ENCODE measurements at regions not wholly inside any gene's neighbourhood (a gene's known extent, or its start where the extent isn't known, plus 50 kb on each side); places are given as distances from the start of the nearest gene placed in this dataset.

GRCh38 chr5:169439362-169439761, 138.4 kb upstream of the SLIT3 start:
- TF ChIP-seq, protein P1, sequence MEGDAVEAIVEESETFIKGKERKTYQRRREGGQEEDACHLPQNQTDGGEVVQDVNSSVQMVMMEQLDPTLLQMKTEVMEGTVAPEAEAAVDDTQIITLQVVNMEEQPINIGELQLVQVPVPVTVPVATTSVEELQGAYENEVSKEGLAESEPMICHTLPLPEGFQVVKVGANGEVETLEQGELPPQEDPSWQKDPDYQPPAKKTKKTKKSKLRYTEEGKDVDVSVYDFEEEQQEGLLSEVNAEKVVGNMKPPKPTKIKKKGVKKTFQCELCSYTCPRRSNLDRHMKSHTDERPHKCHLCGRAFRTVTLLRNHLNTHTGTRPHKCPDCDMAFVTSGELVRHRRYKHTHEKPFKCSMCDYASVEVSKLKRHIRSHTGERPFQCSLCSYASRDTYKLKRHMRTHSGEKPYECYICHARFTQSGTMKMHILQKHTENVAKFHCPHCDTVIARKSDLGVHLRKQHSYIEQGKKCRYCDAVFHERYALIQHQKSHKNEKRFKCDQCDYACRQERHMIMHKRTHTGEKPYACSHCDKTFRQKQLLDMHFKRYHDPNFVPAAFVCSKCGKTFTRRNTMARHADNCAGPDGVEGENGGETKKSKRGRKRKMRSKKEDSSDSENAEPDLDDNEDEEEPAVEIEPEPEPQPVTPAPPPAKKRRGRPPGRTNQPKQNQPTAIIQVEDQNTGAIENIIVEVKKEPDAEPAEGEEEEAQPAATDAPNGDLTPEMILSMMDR (conservative IDR thresholded peaks at IDR 0.05; ENCODE audit: low read depth, low read length) = no peak
- TF ChIP-seq EZH2 (IDR thresholded peaks at IDR 0.05; ENCODE audit: borderline replicate concordance, low read depth, low read length, poor library complexity, severe bottlenecking) = no peak
- ChIA-PET POLR2A (ENCODE audit: low non-redundant PET) (no interaction called here), CTCF (no interaction called here)
- DNase-seq (ENCODE audit: low spot score) = no peak
- H3K9me3 ChIP-seq (ENCODE audit: low read depth, low read length, poor library complexity, severe bottlenecking) = no peaks in the 10 kb centered on the region
- BruUV-seq (replicated peaks) = no TSS peak
- no peak overlapping the region for H3K4me3 ChIP-seq (ENCODE audit: low read depth, low read length, poor library complexity, severe bottlenecking)
- no peaks in the 10 kb centered on the region for H3K4me1 ChIP-seq (ENCODE audit: insufficient read depth, low read length, poor library complexity, severe bottlenecking)
- no peaks in the 10 kb centered on the region for H3K36me3 ChIP-seq (ENCODE audit: insufficient read depth, low read length, poor library complexity, severe bottlenecking)
- H3K27me3 ChIP-seq (replicated peaks; ENCODE audit: insufficient read depth, low read depth, low read length, poor library complexity) = peaks cover 61% of the 10 kb centered on the region
- H3K27ac ChIP-seq (ENCODE audit: low read depth, low read length, poor library complexity, severe bottlenecking) = no peak overlapping the region
- intact Hi-C loops (cut with micrococcal nuclease; ENCODE audit: unreplicated experiment) = no loop called here

DNA sequence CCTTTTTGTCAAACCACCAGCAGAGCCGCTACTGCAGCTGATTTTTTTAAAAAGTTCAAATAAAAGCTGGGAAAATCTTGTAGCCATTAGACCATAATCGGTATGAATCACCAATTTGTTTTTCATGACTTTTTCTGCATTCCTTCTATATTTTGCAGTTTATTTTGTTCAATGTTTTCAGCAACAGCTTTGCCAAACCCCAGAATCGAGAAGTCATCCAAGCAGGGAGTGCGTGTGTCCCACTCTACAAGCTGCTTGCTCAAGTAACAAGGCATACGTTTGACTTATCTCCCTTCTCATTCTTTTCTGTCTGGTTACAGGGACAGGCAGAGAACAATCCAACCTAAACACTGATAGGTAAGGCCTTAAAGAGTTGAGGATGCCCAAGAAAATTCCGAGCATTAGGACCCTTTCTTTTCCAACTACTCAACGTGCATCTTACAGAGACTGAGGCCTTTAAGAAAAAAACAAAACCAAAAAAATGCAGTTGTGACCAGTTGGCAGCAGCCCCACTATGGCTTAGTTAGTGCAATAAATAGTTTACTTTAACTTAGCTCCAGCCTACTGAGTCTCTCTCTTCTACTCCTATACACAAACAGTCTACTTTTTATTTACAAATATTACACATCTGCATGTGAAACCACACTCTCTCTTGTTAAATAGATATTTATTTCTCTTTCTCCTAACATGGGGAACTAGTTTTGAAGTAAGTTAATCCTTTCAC, 134.7 kb upstream of the SLIT3 start:
- H3K9me3 ChIP-seq (ENCODE audit: low read depth, low read length, poor library complexity, severe bottlenecking) = no peaks in the 10 kb centered on the region
- intact Hi-C loops (cut with micrococcal nuclease; ENCODE audit: unreplicated experiment) = no loop called here
- BruUV-seq (replicated peaks) = no TSS peak
- no peaks in the 10 kb centered on the region for H3K4me1 ChIP-seq (ENCODE audit: insufficient read depth, low read length, poor library complexity, severe bottlenecking)
- H3K27ac ChIP-seq (ENCODE audit: low read depth, low read length, poor library complexity, severe bottlenecking) = no peak overlapping the region
- H3K27me3 ChIP-seq (replicated peaks; ENCODE audit: insufficient read depth, low read depth, low read length, poor library complexity) = peaks cover 43% of the 10 kb centered on the region
- no peaks in the 10 kb centered on the region for H3K36me3 ChIP-seq (ENCODE audit: insufficient read depth, low read length, poor library complexity, severe bottlenecking)
- H3K4me3 ChIP-seq (ENCODE audit: low read depth, low read length, poor library complexity, severe bottlenecking) = no peak overlapping the region
- CTCF ChIA-PET = no interaction called here
- POLR2A ChIA-PET (ENCODE audit: low non-redundant PET) = no interaction called here
- TF ChIP-seq, protein P1 (conservative IDR thresholded peaks at IDR 0.05; ENCODE audit: low read depth, low read length) = no peak
- no peak for TF ChIP-seq EZH2 (IDR thresholded peaks at IDR 0.05; ENCODE audit: borderline replicate concordance, low read depth, low read length, poor library complexity, severe bottlenecking)
- no peak for DNase-seq (ENCODE audit: low spot score)

- Histone ChIP-seq H3K4me1 (ENCODE audit: insufficient read depth, low read length, poor library complexity, severe bottlenecking) (no peaks in the 10 kb centered on the region), H3K9me3 (ENCODE audit: low read depth, low read length, poor library complexity, severe bottlenecking) (no peaks in the 10 kb centered on the region), H3K4me3 (ENCODE audit: low read depth, low read length, poor library complexity, severe bottlenecking) (no peak overlapping the region), H3K27ac (ENCODE audit: low read depth, low read length, poor library complexity, severe bottlenecking) (no peak overlapping the region), H3K27me3 (replicated peaks; ENCODE audit: insufficient read depth, low read depth, low read length, poor library complexity) (peaks cover 37% of the 10 kb centered on the region), H3K36me3 (ENCODE audit: insufficient read depth, low read length, poor library complexity, severe bottlenecking) (no peaks in the 10 kb centered on the region)
- no peak for TF ChIP-seq EZH2 (IDR thresholded peaks at IDR 0.05; ENCODE audit: borderline replicate concordance, low read depth, low read length, poor library complexity, severe bottlenecking)
- TF ChIP-seq, protein P1 (conservative IDR thresholded peaks at IDR 0.05; ENCODE audit: low read depth, low read length) = no peak
- no TSS peak for BruUV-seq (replicated peaks)
- no peak for DNase-seq (ENCODE audit: low spot score)
- intact Hi-C loops (cut with micrococcal nuclease; ENCODE audit: unreplicated experiment) = no loop called here
- POLR2A ChIA-PET (ENCODE audit: low non-redundant PET) = no interaction called here
- CTCF ChIA-PET = no interaction called here
These were observed 132.3 kb upstream of the SLIT3 start for GRCh38 chr5:169433221-169433651.

Measured in A673 (cell line).